ENCODE measurements at regions not wholly inside any gene's neighbourhood (a gene's known extent, or its start where the extent isn't known, plus 50 kb on each side); places are given as distances from the start of the nearest gene placed in this dataset.

DNA sequence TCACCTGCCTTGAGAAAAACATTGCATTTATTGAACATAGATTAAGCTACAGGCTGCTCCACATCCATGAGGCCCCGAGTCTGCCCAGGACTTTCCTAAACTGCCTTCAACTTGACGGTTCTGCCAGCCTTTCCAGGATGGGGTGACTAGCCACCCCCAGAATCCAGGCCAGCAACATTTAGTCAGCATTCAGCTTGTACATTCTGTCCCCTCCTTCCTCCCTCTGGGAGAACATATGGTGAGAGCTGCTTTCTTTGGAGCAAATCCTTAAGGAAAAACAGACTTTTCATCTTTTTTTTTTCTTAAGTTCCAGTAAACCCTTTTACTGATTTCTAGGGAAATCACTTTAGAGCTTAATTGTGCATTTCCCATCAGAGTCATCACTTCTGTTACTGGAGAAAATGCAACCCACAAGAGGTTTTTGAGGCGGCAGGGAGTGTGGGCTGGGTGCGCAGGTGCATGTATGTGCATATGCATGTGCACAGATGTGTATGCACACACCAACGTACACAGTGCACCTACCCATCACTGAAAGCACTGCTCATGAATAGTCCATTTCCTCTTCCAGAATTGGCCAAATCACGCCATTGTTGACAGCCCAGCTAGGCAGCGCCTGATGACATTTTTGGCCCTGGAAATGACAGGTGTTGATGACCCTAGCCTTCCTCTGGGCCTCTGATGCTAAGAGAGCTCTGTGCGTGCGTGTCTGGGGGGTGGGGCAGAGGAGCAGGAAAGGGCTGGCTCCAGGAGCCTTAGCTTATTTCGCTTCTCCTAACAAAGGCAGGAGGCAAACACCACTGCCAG is 145.6 kb downstream of the HSD17B3 start:
- no peaks in the 10 kb centered on the region for H3K27me3 ChIP-seq (replicated peaks; ENCODE audit: control insufficient read depth, insufficient read depth, low read length)
- intact Hi-C loops (cut with micrococcal nuclease; ENCODE audit: unreplicated experiment), result no loop called here
- H3K27ac Mint-ChIP-seq (ENCODE audit: unreplicated experiment), result no peak overlapping the region
- no peaks in the 10 kb centered on the region for H3K36me3 ChIP-seq (ENCODE audit: control insufficient read depth, insufficient read depth, low read length)
- ChIA-PET POLR2A (no interaction called here), CTCF (no interaction called here)
- H3K9me3 Mint-ChIP-seq (ENCODE audit: unreplicated experiment), result no peaks in the 10 kb centered on the region
- H3K9me3 ChIP-seq, result no peaks in the 10 kb centered on the region
- no peak overlapping the region for H3K4me3 ChIP-seq (ENCODE audit: low read depth, low read length)
- TF ChIP-seq, protein P1, sequence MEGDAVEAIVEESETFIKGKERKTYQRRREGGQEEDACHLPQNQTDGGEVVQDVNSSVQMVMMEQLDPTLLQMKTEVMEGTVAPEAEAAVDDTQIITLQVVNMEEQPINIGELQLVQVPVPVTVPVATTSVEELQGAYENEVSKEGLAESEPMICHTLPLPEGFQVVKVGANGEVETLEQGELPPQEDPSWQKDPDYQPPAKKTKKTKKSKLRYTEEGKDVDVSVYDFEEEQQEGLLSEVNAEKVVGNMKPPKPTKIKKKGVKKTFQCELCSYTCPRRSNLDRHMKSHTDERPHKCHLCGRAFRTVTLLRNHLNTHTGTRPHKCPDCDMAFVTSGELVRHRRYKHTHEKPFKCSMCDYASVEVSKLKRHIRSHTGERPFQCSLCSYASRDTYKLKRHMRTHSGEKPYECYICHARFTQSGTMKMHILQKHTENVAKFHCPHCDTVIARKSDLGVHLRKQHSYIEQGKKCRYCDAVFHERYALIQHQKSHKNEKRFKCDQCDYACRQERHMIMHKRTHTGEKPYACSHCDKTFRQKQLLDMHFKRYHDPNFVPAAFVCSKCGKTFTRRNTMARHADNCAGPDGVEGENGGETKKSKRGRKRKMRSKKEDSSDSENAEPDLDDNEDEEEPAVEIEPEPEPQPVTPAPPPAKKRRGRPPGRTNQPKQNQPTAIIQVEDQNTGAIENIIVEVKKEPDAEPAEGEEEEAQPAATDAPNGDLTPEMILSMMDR (IDR thresholded peaks at IDR 0.05; ENCODE audit: insufficient read depth in 1 of 2, low read depth in 1 of 2, low read length in 1 of 2, severe bottlenecking in 1 of 2, unreplicated experiment in 1 of 2), result no peak
- no peak overlapping the region for H3K4me3 Mint-ChIP-seq (ENCODE audit: unreplicated experiment)
- no peak for DNase-seq
- no peaks in the 10 kb centered on the region for H3K4me1 Mint-ChIP-seq (ENCODE audit: low read depth, unreplicated experiment)
- no TSS peak for BruUV-seq (replicated peaks)
- no peaks in the 10 kb centered on the region for H3K36me3 Mint-ChIP-seq (ENCODE audit: insufficient read depth, unreplicated experiment)
- H3K4me1 ChIP-seq, result no peaks in the 10 kb centered on the region
- no peaks in the 10 kb centered on the region for H3K27me3 Mint-ChIP-seq (ENCODE audit: insufficient read depth, unreplicated experiment)

DNA sequence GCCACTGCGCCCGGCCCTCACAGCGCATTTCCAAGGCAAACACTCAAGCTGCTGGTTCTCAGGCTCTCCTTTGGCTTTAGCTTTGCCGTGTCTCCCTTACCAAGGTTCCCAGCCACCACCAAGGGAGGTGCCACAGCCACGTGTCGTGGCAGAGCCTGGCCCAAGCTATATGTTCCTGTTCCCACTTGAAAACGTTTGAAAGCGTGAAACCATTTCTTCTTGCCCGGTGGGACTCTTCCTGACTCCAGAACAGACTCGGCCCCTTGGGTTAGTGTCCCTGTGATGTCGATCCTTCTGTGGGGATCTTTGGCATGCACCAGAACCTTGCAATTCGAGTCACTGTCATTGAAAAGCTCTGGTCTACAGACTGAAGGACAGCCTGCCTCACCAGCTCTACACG is 147.9 kb downstream of the HSD17B3 start:
- Mint-ChIP-seq H3K27ac (ENCODE audit: unreplicated experiment) (no peak overlapping the region), H3K4me3 (ENCODE audit: unreplicated experiment) (no peak overlapping the region), H3K9me3 (ENCODE audit: unreplicated experiment) (no peaks in the 10 kb centered on the region), H3K27me3 (ENCODE audit: insufficient read depth, unreplicated experiment) (no peaks in the 10 kb centered on the region), H3K36me3 (ENCODE audit: insufficient read depth, unreplicated experiment) (no peaks in the 10 kb centered on the region), H3K4me1 (ENCODE audit: low read depth, unreplicated experiment) (no peaks in the 10 kb centered on the region)
- intact Hi-C loops (cut with micrococcal nuclease; ENCODE audit: unreplicated experiment), result no loop called here
- POLR2A ChIA-PET, result no interaction called here
- TF ChIP-seq, protein P1 (IDR thresholded peaks at IDR 0.05; ENCODE audit: insufficient read depth in 1 of 2, low read depth in 1 of 2, low read length in 1 of 2, severe bottlenecking in 1 of 2, unreplicated experiment in 1 of 2), result no peak
- no peaks in the 10 kb centered on the region for H3K4me1 ChIP-seq
- H3K4me3 ChIP-seq (ENCODE audit: low read depth, low read length), result no peak overlapping the region
- CTCF ChIA-PET, result no interaction called here
- DNase-seq, result no peak
- H3K36me3 ChIP-seq (ENCODE audit: control insufficient read depth, insufficient read depth, low read length), result no peaks in the 10 kb centered on the region
- no peaks in the 10 kb centered on the region for H3K27me3 ChIP-seq (replicated peaks; ENCODE audit: control insufficient read depth, insufficient read depth, low read length)
- no TSS peak for BruUV-seq (replicated peaks)
- H3K9me3 ChIP-seq, result no peaks in the 10 kb centered on the region

DNA sequence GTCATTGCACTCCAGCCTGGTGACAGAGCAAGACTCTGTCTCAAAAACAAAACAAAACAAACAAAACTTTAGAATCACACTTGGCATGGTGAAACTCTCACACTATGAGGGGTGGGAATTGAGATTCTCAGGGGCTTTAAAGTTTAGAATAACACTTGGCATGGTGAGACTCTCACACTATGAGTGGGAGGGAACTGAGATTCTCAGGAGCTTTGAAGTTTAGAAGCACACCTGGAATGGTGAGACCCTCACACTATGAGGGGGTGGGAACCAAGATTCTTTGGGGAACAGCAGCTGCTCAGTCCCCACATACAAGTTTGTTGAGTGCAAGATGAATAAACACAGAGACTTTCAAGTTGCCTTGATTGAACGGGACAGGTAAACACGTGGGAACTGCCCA is 149.4 kb downstream of the HSD17B3 start:
- Mint-ChIP-seq H3K27me3 (ENCODE audit: insufficient read depth, unreplicated experiment) (no peaks in the 10 kb centered on the region), H3K27ac (ENCODE audit: unreplicated experiment) (no peak overlapping the region), H3K9me3 (ENCODE audit: unreplicated experiment) (no peaks in the 10 kb centered on the region), H3K36me3 (ENCODE audit: insufficient read depth, unreplicated experiment) (no peaks in the 10 kb centered on the region), H3K4me3 (ENCODE audit: unreplicated experiment) (no peak overlapping the region), H3K4me1 (ENCODE audit: low read depth, unreplicated experiment) (no peaks in the 10 kb centered on the region)
- Histone ChIP-seq H3K4me1 (no peaks in the 10 kb centered on the region), H3K9me3 (no peaks in the 10 kb centered on the region), H3K4me3 (ENCODE audit: low read depth, low read length) (no peak overlapping the region), H3K27me3 (replicated peaks; ENCODE audit: control insufficient read depth, insufficient read depth, low read length) (no peaks in the 10 kb centered on the region), H3K36me3 (ENCODE audit: control insufficient read depth, insufficient read depth, low read length) (no peaks in the 10 kb centered on the region)
- intact Hi-C loops (cut with micrococcal nuclease; ENCODE audit: unreplicated experiment), result no loop called here
- CTCF ChIA-PET, result no interaction called here
- no TSS peak for BruUV-seq (replicated peaks)
- DNase-seq, result no peak
- POLR2A ChIA-PET, result no interaction called here
- TF ChIP-seq, protein P1 (IDR thresholded peaks at IDR 0.05; ENCODE audit: insufficient read depth in 1 of 2, low read depth in 1 of 2, low read length in 1 of 2, severe bottlenecking in 1 of 2, unreplicated experiment in 1 of 2), result no peak

All from Caco-2 (cell line).